GM18505 (cell line): ENCODE measurements at regions not wholly inside any gene's neighbourhood (a gene's known extent, or its start where the extent isn't known, plus 50 kb on each side); places are given as distances from the start of the nearest gene placed in this dataset.

ENCODE experiments used
- ATAC-seq: cut with Tn5 transposase; IDR thresholded peaks from one replicate; pipeline ENCODE4 v1.9.1; 2021; ENCODE audit not compliant: unreplicated experiment
- POLR2A ChIP-seq: IDR thresholded peaks from 4 replicates; pipeline ENCODE4 v1.6.1; 2011; ENCODE audit warnings: borderline replicate concordance; ENCODE audit not compliant: insufficient read depth, insufficient read length; ENCODE audit errors: extremely low read depth

- TF ChIP-seq POLR2A, result no peak
- no peak for ATAC-seq
Measured at GRCh38 chr7:88452646-88453045, 146.0 kb upstream of the STEAP4 start.

- TF ChIP-seq POLR2A, result no peak
- no peak for ATAC-seq
Measured at GRCh38 chr7:88450874-88451273, 144.2 kb upstream of the STEAP4 start.

- no peak for ATAC-seq
- no peak for TF ChIP-seq POLR2A
Measured at GRCh38 chr7:88449410-88449809, 142.7 kb upstream of the STEAP4 start.

- ATAC-seq, result no peak
- TF ChIP-seq POLR2A, result no peak
Measured at GRCh38 chr7:88442413-88442812, 135.7 kb upstream of the STEAP4 start.

GRCh38 chr7:88437132-88437531 is 130.4 kb upstream of the STEAP4 start:
- no peak for ATAC-seq
- no peak for TF ChIP-seq POLR2A

GRCh38 chr7:88432301-88432700 is 125.6 kb upstream of the STEAP4 start:
- TF ChIP-seq POLR2A, result no peak

GRCh38 chr7:88431882-88432281 is 125.2 kb upstream of the STEAP4 start:
- TF ChIP-seq POLR2A, result no peak
- no peak for ATAC-seq

More at GRCh38 chr7:88432301-88432700, 125.6 kb upstream of the STEAP4 start:
- ATAC-seq, result no peak

- ATAC-seq, result no peak
- no peak for TF ChIP-seq POLR2A
Measured at GRCh38 chr7:88429382-88429781, 122.7 kb upstream of the STEAP4 start.

- no peak for TF ChIP-seq POLR2A
- no peak for ATAC-seq
Measured at GRCh38 chr7:88402529-88402928, 95.8 kb upstream of the STEAP4 start.

- TF ChIP-seq POLR2A, result no peak
- no peak for ATAC-seq
Measured at GRCh38 chr7:88401009-88401623, 94.4 kb upstream of the STEAP4 start.

- TF ChIP-seq POLR2A, result no peak
- no peak for ATAC-seq
Measured at GRCh38 chr7:88399696-88400240, 93.1 kb upstream of the STEAP4 start.

GRCh38 chr7:88399036-88399435 is 92.3 kb upstream of the STEAP4 start:
- TF ChIP-seq POLR2A, result no peak
- no peak for ATAC-seq

GRCh38 chr7:88398459-88398858 is 91.8 kb upstream of the STEAP4 start:
- ATAC-seq, result no peak

GRCh38 chr7:88396948-88397322 is 90.2 kb upstream of the STEAP4 start:
- TF ChIP-seq POLR2A, result no peak
- ATAC-seq, result peak; percentile 24

More at GRCh38 chr7:88398459-88398858, 91.8 kb upstream of the STEAP4 start:
- TF ChIP-seq POLR2A, result no peak

- peak; percentile 81 for ATAC-seq
- TF ChIP-seq POLR2A, result no peak
Measured at GRCh38 chr7:88396295-88396947, 89.7 kb upstream of the STEAP4 start.

GRCh38 chr7:88395715-88396114 is 89.0 kb upstream of the STEAP4 start:
- TF ChIP-seq POLR2A, result no peak
- no peak for ATAC-seq
